Esophagus squamous epithelium (tissue), 4 donors: ENCODE measurements at regions not wholly inside any gene's neighbourhood (a gene's known extent, or its start where the extent isn't known, plus 50 kb on each side); places are given as distances from the start of the nearest gene placed in this dataset.

Experiments
- POLR2A ChIP-seq, 4 donors: fragments of 450-650 bp; IDR thresholded peaks; one replicate each; pipeline ENCODE4 v1.6.1; 2017; ENCODE audit warnings: antibody characterized with exemption in 4 of 4, mild to moderate bottlenecking in 4 of 4, moderate library complexity in 3 of 4
- TF ChIP-seq, protein P1 (sequence below), 6 experiments: fragments of 450-650 bp in 4 of 6; fragments of 200-600 bp in 2 of 6; sonication (generic) in 2 of 6; IDR thresholded peaks; one replicate each; pipeline ENCODE4 v1.5.1; 2016 to 2019; ENCODE audit warnings: antibody characterized with exemption in 6 of 6, mild to moderate bottlenecking in 4 of 6, moderate library complexity in 4 of 6

- TF ChIP-seq, protein P1, sequence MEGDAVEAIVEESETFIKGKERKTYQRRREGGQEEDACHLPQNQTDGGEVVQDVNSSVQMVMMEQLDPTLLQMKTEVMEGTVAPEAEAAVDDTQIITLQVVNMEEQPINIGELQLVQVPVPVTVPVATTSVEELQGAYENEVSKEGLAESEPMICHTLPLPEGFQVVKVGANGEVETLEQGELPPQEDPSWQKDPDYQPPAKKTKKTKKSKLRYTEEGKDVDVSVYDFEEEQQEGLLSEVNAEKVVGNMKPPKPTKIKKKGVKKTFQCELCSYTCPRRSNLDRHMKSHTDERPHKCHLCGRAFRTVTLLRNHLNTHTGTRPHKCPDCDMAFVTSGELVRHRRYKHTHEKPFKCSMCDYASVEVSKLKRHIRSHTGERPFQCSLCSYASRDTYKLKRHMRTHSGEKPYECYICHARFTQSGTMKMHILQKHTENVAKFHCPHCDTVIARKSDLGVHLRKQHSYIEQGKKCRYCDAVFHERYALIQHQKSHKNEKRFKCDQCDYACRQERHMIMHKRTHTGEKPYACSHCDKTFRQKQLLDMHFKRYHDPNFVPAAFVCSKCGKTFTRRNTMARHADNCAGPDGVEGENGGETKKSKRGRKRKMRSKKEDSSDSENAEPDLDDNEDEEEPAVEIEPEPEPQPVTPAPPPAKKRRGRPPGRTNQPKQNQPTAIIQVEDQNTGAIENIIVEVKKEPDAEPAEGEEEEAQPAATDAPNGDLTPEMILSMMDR (IDR thresholded peaks at IDR 0.05) = no peak
- TF ChIP-seq POLR2A (IDR thresholded peaks at IDR 0.05) = no peak
These were observed 131.3 kb upstream of the GPC1 start for GRCh38 chr2:240303896-240304745.
